ENCODE measurements at regions not wholly inside any gene's neighbourhood (a gene's known extent, or its start where the extent isn't known, plus 50 kb on each side); places are given as distances from the start of the nearest gene placed in this dataset.
A peak's percentile ranks its signal among the peaks of the same experiment; 100 is the strongest.

DNA sequence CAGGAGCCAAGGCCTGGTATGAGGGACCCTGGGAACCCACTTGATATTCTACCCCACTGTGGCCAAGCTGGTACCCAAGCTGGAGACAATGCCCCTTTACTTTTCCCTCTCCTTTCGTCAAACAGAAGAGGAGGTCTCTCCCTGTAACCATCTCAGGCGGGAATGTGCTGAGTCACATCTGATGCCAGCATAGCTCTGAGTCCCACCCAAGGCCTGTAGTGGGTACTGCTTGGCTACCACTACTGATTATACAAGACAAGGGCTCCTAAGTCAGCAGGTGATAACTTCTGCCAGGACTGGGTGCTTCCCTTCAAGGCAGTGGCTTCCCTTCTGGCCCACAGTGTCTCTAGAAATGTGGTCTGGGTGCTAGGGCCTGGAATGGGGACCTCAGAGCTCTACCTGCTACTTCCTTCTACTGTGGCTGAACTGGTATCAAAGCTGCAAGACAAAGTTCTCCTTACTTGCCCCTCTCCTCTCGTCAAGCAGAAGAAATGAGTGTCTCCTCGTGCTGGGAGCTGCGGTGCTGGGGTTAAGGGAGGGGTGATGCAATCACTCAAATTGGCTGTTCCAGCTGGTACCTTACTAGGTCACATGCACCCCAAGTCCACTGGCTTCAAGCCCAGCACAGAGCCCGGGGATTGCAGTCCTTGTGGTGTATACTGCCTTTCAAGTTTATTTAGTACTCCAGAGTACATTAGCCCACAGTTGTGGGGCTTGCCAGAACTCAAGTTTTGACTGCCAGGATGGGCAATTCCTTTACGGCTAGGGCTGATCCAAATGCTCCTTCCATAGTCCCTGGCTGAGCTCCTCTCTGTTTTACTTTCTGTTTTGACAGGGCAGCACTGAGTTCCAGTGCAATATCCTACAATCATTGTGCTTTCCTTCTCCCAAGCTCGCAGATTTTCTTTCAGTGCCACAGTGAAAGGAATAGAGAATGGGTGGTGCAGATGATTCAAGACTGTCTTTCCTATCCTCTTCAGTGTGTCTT lies 419.7 kb upstream of the CNTN5 start:
- TF ChIP-seq, protein P1, sequence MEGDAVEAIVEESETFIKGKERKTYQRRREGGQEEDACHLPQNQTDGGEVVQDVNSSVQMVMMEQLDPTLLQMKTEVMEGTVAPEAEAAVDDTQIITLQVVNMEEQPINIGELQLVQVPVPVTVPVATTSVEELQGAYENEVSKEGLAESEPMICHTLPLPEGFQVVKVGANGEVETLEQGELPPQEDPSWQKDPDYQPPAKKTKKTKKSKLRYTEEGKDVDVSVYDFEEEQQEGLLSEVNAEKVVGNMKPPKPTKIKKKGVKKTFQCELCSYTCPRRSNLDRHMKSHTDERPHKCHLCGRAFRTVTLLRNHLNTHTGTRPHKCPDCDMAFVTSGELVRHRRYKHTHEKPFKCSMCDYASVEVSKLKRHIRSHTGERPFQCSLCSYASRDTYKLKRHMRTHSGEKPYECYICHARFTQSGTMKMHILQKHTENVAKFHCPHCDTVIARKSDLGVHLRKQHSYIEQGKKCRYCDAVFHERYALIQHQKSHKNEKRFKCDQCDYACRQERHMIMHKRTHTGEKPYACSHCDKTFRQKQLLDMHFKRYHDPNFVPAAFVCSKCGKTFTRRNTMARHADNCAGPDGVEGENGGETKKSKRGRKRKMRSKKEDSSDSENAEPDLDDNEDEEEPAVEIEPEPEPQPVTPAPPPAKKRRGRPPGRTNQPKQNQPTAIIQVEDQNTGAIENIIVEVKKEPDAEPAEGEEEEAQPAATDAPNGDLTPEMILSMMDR (conservative IDR thresholded peaks at IDR 0.05; ENCODE audit: low read depth, low read length), result no peak
- no peak overlapping the region for H3K4me3 ChIP-seq (ENCODE audit: low read depth, low read length)
- DNase-seq (ENCODE audit: low read depth), result no peak

DNA sequence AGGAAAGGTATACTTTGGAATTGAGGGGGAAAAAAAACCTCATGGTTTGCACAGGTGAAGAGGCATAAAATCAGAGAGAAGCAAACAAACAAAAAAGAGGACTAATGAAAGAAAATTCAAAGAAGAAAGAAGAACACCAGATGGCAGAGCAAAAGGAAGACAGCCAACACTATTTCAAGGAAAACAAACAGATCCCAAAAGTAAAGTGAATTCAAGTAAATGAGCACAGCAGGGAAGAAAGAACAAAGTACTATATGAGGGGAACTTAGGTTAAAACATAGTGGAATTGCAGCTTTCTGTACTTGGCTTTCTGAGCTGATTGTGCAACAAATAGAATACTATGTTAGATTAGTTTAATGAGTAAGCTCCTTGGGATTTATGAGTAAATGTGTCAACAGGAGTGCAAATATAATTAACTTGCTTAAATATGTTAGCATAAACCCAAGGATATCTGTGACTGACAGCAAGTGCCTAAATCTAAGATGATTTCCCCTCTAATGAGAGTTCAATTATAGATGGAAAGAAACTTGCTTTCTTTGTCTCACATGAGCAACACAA lies 404.6 kb upstream of the CNTN5 start:
- DNase-seq (ENCODE audit: low read depth), result peak; percentile 33
- H3K4me3 ChIP-seq (ENCODE audit: low read depth, low read length), result no peak overlapping the region
- TF ChIP-seq, protein P1 (conservative IDR thresholded peaks at IDR 0.05; ENCODE audit: low read depth, low read length), result no peak

DNA sequence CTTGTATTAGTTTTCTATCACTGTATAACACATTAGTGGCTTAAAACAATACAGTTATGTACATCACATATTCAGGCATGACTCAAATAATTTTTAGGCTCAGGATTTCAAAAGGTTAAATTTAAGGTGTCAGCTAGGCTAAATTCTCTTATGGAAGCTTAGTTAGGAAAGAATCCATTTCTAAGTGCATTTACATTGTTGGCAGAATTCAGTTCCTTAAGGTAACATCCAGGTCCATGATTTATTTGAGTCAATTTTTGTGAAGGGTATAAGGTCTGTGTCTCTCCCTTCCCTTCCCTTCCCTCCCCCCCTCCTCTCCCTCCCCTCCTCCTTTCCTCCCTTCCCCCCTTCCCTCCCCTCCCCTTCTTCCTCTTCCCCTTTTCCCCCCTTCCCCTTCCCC lies 399.0 kb upstream of the CNTN5 start:
- TF ChIP-seq, protein P1 (conservative IDR thresholded peaks at IDR 0.05; ENCODE audit: low read depth, low read length), result no peak
- H3K4me3 ChIP-seq (ENCODE audit: low read depth, low read length), result no peak overlapping the region
- no peak for DNase-seq (ENCODE audit: low read depth)

DNA sequence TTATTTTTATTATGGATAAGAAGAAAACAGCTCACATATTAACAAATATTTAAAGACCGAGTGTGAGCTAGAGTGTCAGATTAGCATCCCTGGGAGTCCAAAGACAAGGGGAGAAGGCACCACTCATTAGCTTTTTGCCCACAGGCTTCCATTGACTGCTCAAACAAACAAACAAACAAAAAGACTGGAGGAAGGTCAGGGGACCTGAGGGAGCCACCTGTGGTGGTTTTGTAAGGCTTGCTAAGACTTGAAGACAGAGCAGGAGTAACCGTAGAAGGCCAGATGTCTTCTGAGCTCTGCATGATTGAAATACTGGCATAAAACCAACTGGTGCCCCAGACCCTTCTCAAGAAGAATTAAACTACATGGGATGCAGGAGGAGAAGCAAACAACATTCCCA lies 395.2 kb upstream of the CNTN5 start:
- DNase-seq (ENCODE audit: low read depth), result no peak
- TF ChIP-seq, protein P1 (conservative IDR thresholded peaks at IDR 0.05; ENCODE audit: low read depth, low read length), result no peak
- H3K4me3 ChIP-seq (ENCODE audit: low read depth, low read length), result no peak overlapping the region

DNA sequence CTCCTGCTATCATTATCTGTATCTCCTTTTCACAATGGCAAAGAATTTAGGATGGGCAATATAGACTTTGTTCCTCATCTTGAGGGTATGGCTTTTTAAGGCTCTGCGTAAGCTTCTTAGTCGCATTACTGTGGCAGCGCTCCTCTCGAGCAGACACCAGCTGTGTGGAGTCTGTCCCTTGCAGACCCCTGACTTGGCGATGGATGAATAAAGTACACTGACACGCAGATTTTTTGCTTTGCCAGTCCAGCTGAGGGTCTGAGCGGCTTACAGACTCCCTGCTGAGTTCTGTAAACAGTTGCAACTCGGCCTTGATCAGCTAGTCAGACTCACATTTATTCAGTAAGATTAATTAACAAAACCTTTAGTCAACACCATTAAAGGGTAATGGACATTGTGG lies 390.0 kb upstream of the CNTN5 start:
- no peak overlapping the region for H3K4me3 ChIP-seq (ENCODE audit: low read depth, low read length)
- TF ChIP-seq, protein P1 (conservative IDR thresholded peaks at IDR 0.05; ENCODE audit: low read depth, low read length), result no peak
- DNase-seq (ENCODE audit: low read depth), result no peak

DNA sequence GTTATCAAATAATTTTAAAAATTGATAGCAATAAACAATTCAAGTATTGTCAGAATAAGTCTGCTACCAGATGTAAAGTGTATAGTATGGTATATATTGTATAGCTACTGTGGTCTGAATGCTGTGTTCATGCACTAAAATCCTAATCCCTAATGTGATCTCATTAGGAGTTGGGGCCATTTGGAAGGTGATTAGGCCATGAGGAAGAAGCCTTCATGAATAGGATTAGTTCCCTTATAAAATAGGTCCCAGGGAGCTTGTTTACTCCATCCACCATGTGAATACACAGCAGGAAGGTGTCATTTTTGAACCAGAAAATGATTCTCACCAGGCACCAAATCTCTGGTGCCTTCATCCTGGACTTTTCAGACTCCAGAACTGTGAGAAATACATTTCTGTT lies 363.0 kb upstream of the CNTN5 start:
- TF ChIP-seq, protein P1 (conservative IDR thresholded peaks at IDR 0.05; ENCODE audit: low read depth, low read length), result no peak
- no peak for DNase-seq (ENCODE audit: low read depth)
- H3K4me3 ChIP-seq (ENCODE audit: low read depth, low read length), result no peak overlapping the region
